ENCODE measurements at regions not wholly inside any gene's neighbourhood (a gene's known extent, or its start where the extent isn't known, plus 50 kb on each side); places are given as distances from the start of the nearest gene placed in this dataset.

DNA sequence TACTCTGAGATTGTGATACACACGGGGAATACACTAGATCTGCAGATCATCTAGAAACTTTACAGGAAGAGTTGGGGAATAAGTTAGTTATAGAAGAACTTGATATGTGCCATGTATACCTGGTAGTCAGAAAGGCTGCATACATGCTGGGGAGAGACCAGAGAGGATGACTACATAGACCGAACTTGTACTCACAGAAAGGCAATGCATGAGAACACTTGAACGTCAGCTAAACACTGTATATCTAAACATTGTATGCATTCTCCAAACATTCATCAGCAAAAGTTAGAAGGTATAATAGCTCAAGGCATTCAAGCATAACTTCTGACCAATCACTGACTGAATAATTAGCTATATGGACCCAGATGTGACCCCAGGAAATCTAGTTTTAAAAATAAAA, 78.0 kb upstream of the PDHA2 start:
- TF ChIP-seq, protein P1, sequence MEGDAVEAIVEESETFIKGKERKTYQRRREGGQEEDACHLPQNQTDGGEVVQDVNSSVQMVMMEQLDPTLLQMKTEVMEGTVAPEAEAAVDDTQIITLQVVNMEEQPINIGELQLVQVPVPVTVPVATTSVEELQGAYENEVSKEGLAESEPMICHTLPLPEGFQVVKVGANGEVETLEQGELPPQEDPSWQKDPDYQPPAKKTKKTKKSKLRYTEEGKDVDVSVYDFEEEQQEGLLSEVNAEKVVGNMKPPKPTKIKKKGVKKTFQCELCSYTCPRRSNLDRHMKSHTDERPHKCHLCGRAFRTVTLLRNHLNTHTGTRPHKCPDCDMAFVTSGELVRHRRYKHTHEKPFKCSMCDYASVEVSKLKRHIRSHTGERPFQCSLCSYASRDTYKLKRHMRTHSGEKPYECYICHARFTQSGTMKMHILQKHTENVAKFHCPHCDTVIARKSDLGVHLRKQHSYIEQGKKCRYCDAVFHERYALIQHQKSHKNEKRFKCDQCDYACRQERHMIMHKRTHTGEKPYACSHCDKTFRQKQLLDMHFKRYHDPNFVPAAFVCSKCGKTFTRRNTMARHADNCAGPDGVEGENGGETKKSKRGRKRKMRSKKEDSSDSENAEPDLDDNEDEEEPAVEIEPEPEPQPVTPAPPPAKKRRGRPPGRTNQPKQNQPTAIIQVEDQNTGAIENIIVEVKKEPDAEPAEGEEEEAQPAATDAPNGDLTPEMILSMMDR (IDR thresholded peaks at IDR 0.05; ENCODE audit: insufficient read depth, low read length): no peak
- TF ChIP-seq SPI1 (IDR thresholded peaks at IDR 0.05; ENCODE audit: borderline replicate concordance, low read depth): no peak
- TF ChIP-seq, protein P2, sequence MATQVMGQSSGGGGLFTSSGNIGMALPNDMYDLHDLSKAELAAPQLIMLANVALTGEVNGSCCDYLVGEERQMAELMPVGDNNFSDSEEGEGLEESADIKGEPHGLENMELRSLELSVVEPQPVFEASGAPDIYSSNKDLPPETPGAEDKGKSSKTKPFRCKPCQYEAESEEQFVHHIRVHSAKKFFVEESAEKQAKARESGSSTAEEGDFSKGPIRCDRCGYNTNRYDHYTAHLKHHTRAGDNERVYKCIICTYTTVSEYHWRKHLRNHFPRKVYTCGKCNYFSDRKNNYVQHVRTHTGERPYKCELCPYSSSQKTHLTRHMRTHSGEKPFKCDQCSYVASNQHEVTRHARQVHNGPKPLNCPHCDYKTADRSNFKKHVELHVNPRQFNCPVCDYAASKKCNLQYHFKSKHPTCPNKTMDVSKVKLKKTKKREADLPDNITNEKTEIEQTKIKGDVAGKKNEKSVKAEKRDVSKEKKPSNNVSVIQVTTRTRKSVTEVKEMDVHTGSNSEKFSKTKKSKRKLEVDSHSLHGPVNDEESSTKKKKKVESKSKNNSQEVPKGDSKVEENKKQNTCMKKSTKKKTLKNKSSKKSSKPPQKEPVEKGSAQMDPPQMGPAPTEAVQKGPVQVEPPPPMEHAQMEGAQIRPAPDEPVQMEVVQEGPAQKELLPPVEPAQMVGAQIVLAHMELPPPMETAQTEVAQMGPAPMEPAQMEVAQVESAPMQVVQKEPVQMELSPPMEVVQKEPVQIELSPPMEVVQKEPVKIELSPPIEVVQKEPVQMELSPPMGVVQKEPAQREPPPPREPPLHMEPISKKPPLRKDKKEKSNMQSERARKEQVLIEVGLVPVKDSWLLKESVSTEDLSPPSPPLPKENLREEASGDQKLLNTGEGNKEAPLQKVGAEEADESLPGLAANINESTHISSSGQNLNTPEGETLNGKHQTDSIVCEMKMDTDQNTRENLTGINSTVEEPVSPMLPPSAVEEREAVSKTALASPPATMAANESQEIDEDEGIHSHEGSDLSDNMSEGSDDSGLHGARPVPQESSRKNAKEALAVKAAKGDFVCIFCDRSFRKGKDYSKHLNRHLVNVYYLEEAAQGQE (IDR thresholded peaks at IDR 0.05; ENCODE audit: insufficient replicate concordance, low read depth): no peak

Data from HL-60 (cell line).